MCF 10A (cell line): ENCODE measurements at regions not wholly inside any gene's neighbourhood (a gene's known extent, or its start where the extent isn't known, plus 50 kb on each side); places are given as distances from the start of the nearest gene placed in this dataset.

Experiments
- BruUV-seq: library from RNA; stranded (reverse); fragments of 400-500 nt; replicated peaks from 2 replicates; lab custom pipeline; 2021; lab: Mats Ljungman, UMichigan
- CTCF ChIA-PET: fragments of 300-600 bp; sonication (Branson Sonifier 250); formaldehyde crosslinking; extraction: SDS; loops from one replicate; lab custom pipeline; 2021; ENCODE audit warnings: antibody characterized with exemption, inconsistent platforms; lab: Yijun Ruan, JAX
- POLR2A ChIA-PET: fragments of 300-600, 350-650 bp; sonication (Branson Sonifier 250); formaldehyde crosslinking; extraction: SDS; loops from one replicate; lab custom pipeline; 2020; ENCODE audit warnings: antibody characterized with exemption, inconsistent platforms; lab: Yijun Ruan, JAX
- DNase-seq: peaks from one replicate; pipeline ENCODE4 v3.0.0-alpha.2; 2018; ENCODE audit not compliant: unreplicated experiment
- H3K27ac Mint-ChIP-seq: one replicate; pipeline ENCODE4 v1.8.0; 2022; ENCODE audit warnings: mild to moderate bottlenecking, low read depth, mixed read lengths; ENCODE audit not compliant: unreplicated experiment
- H3K27me3 Mint-ChIP-seq: one replicate; pipeline ENCODE4 v1.8.0; 2022; ENCODE audit warnings: mixed read lengths; ENCODE audit not compliant: insufficient read depth, unreplicated experiment
- H3K36me3 Mint-ChIP-seq: one replicate; pipeline ENCODE4 v1.8.0; 2022; ENCODE audit warnings: mild to moderate bottlenecking, moderate library complexity, mixed read lengths; ENCODE audit not compliant: insufficient read depth, unreplicated experiment
- H3K4me1 Mint-ChIP-seq: one replicate; pipeline ENCODE4 v1.8.0; 2022; ENCODE audit warnings: mixed read lengths; ENCODE audit not compliant: insufficient read depth, unreplicated experiment
- H3K4me3 Mint-ChIP-seq: one replicate; pipeline ENCODE4 v1.8.0; 2022; ENCODE audit warnings: mild to moderate bottlenecking, moderate library complexity, mixed read lengths; ENCODE audit not compliant: unreplicated experiment
- H3K9me3 Mint-ChIP-seq: one replicate; pipeline ENCODE4 v1.8.0; 2022; ENCODE audit warnings: mixed read lengths; ENCODE audit not compliant: unreplicated experiment
- intact Hi-C: fragments of 100-400 bp; cut with micrococcal nuclease; formaldehyde crosslinking; loops from 2 replicates; pipeline ENCODE4 v1.14.1; 2022
- TF ChIP-seq, protein P1 (sequence below): fragments of 200-600 bp; IDR thresholded peaks from one replicate; pipeline ENCODE4 v1.8.0; 2022; ENCODE audit warnings: antibody characterized with exemption, mild to moderate bottlenecking; ENCODE audit not compliant: unreplicated experiment

DNA sequence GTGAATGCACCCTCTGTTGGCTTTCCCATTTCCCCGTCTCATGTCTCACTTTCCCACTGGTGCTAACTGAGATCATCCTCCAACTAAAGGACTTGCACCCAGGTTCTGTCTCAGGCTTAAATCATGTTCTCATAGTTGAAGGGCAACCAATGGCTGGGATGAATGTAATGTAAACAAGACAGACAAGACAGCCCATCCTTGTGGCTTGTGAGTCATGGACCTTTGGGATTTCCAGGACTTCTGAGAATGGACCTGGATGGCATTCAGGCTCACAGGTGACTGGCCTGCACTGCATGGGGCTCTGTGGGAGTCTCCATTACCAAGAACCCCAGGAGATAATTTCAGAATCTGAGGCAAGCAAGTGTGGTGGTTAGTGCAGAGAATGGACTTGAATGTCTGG lies 347.5 kb downstream of the HAPSTR1 start:
- intact Hi-C loops = no loop called here
- peaks cover 47% of the 10 kb centered on the region for H3K9me3 Mint-ChIP-seq
- H3K27me3 Mint-ChIP-seq = no peaks in the 10 kb centered on the region
- no peak overlapping the region for H3K27ac Mint-ChIP-seq
- no peaks in the 10 kb centered on the region for H3K4me1 Mint-ChIP-seq
- no TSS peak for BruUV-seq
- POLR2A ChIA-PET = no interaction called here
- no peak for DNase-seq
- CTCF ChIA-PET = no interaction called here
- H3K36me3 Mint-ChIP-seq = no peaks in the 10 kb centered on the region
- TF ChIP-seq, protein P1, sequence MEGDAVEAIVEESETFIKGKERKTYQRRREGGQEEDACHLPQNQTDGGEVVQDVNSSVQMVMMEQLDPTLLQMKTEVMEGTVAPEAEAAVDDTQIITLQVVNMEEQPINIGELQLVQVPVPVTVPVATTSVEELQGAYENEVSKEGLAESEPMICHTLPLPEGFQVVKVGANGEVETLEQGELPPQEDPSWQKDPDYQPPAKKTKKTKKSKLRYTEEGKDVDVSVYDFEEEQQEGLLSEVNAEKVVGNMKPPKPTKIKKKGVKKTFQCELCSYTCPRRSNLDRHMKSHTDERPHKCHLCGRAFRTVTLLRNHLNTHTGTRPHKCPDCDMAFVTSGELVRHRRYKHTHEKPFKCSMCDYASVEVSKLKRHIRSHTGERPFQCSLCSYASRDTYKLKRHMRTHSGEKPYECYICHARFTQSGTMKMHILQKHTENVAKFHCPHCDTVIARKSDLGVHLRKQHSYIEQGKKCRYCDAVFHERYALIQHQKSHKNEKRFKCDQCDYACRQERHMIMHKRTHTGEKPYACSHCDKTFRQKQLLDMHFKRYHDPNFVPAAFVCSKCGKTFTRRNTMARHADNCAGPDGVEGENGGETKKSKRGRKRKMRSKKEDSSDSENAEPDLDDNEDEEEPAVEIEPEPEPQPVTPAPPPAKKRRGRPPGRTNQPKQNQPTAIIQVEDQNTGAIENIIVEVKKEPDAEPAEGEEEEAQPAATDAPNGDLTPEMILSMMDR = no peak
- H3K4me3 Mint-ChIP-seq = no peak overlapping the region

DNA sequence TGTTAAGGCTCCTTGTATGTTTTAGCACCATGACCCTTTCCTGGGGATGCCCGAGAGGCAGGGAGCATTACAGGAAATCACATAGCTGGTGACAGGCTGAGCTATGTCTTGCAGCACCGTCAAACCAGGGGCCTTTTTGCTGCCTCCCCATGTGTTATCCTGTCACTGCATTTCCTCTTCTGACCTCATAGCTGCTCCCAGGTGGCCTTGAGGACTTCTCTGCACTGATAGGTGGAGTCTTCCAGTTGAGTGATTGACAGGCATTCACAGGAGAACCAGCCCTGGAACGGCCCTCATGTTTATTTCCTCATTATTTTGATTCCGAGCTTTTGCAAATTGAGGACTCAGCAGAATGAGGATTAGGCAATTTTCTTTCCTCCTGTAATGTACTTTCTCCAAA lies 349.6 kb downstream of the HAPSTR1 start:
- no peaks in the 10 kb centered on the region for H3K27me3 Mint-ChIP-seq
- no TSS peak for BruUV-seq
- intact Hi-C loops = no loop called here
- no peaks in the 10 kb centered on the region for H3K4me1 Mint-ChIP-seq
- CTCF ChIA-PET = interaction anchor here (0.7 kb wide), 1 partner anchor 41 kb away, joined by 3 read pairs; no protein-coding TSS in a partner anchor
- DNase-seq = no peak
- TF ChIP-seq, protein P1 = no peak
- no peaks in the 10 kb centered on the region for H3K36me3 Mint-ChIP-seq
- POLR2A ChIA-PET = no interaction called here
- no peak overlapping the region for H3K27ac Mint-ChIP-seq
- H3K9me3 Mint-ChIP-seq = peaks cover 36% of the 10 kb centered on the region
- no peak overlapping the region for H3K4me3 Mint-ChIP-seq

DNA sequence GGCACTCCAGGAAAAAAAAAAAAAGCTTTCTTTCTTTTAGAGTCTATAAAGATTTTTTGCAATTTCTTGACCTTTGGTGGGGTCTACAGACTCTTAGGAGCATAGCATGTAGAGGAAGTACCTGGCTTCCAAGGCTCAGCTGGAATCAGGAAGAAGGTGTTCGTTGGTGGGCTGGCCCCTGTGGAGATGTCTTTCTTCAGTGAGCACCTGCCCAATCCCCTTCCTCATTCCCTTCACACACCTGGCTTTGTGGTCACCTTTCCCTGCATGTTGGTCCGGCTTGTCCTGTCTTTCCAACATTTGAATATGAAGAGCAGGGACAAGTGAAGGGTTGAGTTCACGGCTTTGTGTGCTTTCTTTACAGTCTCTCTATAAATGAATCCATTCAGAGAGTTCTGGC lies 352.4 kb downstream of the HAPSTR1 start:
- Mint-ChIP-seq H3K36me3 (no peaks in the 10 kb centered on the region), H3K4me1 (no peaks in the 10 kb centered on the region), H3K27me3 (no peaks in the 10 kb centered on the region), H3K4me3 (no peak overlapping the region), H3K9me3 (peaks cover 47% of the 10 kb centered on the region), H3K27ac (no peak overlapping the region)
- TF ChIP-seq, protein P1 = no peak
- BruUV-seq = no TSS peak
- POLR2A ChIA-PET = no interaction called here
- DNase-seq = no peak
- intact Hi-C loops = no loop called here
- CTCF ChIA-PET = interaction anchor here (0.6 kb wide), 1 partner anchor 715 kb away, joined by 4 read pairs; no protein-coding TSS in a partner anchor

DNA sequence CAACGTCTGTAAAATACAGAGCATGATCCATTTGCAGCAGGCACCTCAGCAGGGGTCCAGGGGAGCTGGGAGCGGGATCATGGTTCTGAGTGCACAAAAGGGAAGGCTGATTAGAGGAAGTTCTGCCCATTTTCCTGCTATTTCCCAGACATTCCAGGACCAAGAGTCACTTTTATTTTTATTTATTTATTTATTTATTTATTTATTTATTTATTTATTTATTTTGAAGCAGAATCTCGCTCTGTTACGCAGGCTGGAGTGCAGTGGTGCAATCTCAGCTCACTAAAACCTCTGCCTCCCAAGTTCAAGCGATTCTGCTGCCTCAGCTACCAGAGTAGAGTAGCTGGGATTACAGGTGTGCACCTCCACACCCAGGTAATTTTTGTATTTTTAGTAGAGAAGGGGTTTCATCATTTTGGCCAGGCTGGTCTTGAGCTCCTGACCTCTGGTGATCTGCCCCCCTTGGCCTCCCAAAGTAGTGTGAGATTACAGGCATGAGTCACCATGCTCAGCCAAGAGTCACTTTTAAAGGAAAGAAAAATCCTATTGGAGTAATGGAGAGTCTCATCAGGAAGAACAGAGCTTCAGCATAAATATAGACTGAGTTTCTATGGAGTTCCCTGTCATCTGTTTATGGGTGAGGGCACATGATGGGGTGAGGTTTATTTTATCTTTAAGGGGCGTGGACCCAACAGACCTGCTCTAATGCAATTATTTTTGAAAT lies 355.2 kb downstream of the HAPSTR1 start:
- no peak overlapping the region for H3K4me3 Mint-ChIP-seq
- H3K27me3 Mint-ChIP-seq = no peaks in the 10 kb centered on the region
- BruUV-seq = no TSS peak
- no peaks in the 10 kb centered on the region for H3K4me1 Mint-ChIP-seq
- H3K36me3 Mint-ChIP-seq = no peaks in the 10 kb centered on the region
- no peak overlapping the region for H3K27ac Mint-ChIP-seq
- no peak for DNase-seq
- H3K9me3 Mint-ChIP-seq = peaks cover 61% of the 10 kb centered on the region
- ChIA-PET POLR2A (no interaction called here), CTCF (no interaction called here)
- intact Hi-C loops = no loop called here
- TF ChIP-seq, protein P1 = no peak
